ENCODE measurements at regions not wholly inside any gene's neighbourhood (a gene's known extent, or its start where the extent isn't known, plus 50 kb on each side); places are given as distances from the start of the nearest gene placed in this dataset.

DNA sequence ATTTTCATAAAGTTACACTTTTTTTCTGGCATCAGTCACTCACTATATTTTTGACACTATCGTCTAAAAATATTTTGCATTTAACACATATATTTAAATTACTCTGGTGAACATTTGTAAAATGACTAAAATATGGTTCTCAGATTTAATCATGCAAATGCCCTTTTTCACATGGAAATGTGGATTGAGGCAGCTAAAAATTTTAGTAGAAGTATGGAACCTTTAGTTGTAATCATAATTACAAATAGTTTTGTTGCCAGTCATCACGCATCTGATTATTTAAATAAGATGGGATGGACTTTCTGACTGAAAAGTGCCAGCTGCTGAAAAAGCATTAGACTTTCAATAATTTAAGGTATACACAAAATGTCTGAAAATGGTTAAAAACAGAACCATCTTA, 119.3 kb downstream of the PDHA2 start:
- H3K27ac ChIP-seq (ENCODE audit: low read depth, low read length): no peak overlapping the region
- no peak overlapping the region for H3K4me3 ChIP-seq (ENCODE audit: insufficient read depth, low read depth, low read length)
- no peaks in the 10 kb centered on the region for H4K20me1 ChIP-seq (ENCODE audit: insufficient read depth, low read length)
- Mint-ChIP-seq H3K4me3 (ENCODE audit: unreplicated experiment) (no peak overlapping the region), H3K9me3 (ENCODE audit: unreplicated experiment) (no peaks in the 10 kb centered on the region), H3K36me3 (ENCODE audit: low read depth, unreplicated experiment) (no peaks in the 10 kb centered on the region), H3K27ac (ENCODE audit: unreplicated experiment) (no peak overlapping the region), H3K27me3 (ENCODE audit: low read depth, unreplicated experiment) (no peaks in the 10 kb centered on the region), H3K4me1 (ENCODE audit: low read depth, unreplicated experiment) (no peaks in the 10 kb centered on the region)
- H3K27me3 ChIP-seq (ENCODE audit: insufficient read depth, low read length): no peaks in the 10 kb centered on the region
- H2AFZ ChIP-seq (ENCODE audit: low read depth, low read length): no peak overlapping the region
- TF ChIP-seq, protein P1, sequence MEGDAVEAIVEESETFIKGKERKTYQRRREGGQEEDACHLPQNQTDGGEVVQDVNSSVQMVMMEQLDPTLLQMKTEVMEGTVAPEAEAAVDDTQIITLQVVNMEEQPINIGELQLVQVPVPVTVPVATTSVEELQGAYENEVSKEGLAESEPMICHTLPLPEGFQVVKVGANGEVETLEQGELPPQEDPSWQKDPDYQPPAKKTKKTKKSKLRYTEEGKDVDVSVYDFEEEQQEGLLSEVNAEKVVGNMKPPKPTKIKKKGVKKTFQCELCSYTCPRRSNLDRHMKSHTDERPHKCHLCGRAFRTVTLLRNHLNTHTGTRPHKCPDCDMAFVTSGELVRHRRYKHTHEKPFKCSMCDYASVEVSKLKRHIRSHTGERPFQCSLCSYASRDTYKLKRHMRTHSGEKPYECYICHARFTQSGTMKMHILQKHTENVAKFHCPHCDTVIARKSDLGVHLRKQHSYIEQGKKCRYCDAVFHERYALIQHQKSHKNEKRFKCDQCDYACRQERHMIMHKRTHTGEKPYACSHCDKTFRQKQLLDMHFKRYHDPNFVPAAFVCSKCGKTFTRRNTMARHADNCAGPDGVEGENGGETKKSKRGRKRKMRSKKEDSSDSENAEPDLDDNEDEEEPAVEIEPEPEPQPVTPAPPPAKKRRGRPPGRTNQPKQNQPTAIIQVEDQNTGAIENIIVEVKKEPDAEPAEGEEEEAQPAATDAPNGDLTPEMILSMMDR (IDR thresholded peaks at IDR 0.05; ENCODE audit: insufficient read depth, low read depth, low read length): no peak
- TF ChIP-seq EZH2 (IDR thresholded peaks at IDR 0.05; ENCODE audit: insufficient read depth, low read length): no peak
- no peaks in the 10 kb centered on the region for H3K79me2 ChIP-seq (ENCODE audit: insufficient read depth, low read length)
- no peak overlapping the region for H3K4me2 ChIP-seq (ENCODE audit: low read length)
- FAIRE-seq (no peak), DNase-seq (ENCODE audit: low read depth) (no peak)
- no peaks in the 10 kb centered on the region for H3K9me3 ChIP-seq (ENCODE audit: insufficient read depth, low read depth, low read length)
- no peaks in the 10 kb centered on the region for H3K36me3 ChIP-seq (ENCODE audit: insufficient read depth, low read length)
- H3K9ac ChIP-seq (ENCODE audit: low read length): no peak overlapping the region
- H3K4me1 ChIP-seq (ENCODE audit: insufficient read depth, low read length): no peaks in the 10 kb centered on the region

DNA sequence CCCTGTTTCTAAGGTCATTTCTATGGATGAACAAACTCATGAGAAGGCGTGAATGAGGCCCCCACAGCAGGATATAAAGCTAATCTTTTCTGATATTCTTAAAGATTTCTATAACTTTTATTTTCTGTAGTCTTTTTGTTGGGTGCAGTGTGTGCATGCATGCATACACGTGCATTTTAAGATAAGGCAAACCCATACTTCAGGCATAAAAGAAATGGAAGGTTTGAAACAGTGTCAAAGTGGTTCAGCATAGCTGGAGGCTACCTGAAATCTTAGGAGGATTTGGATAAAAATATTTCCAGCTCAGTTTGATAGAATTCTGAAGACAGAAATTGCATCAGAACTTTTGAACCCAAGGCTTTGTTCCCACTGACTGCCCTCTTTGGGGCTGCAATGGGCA, 119.7 kb downstream of the PDHA2 start:
- Mint-ChIP-seq H3K36me3 (ENCODE audit: low read depth, unreplicated experiment) (no peaks in the 10 kb centered on the region), H3K4me1 (ENCODE audit: low read depth, unreplicated experiment) (no peaks in the 10 kb centered on the region), H3K27me3 (ENCODE audit: low read depth, unreplicated experiment) (no peaks in the 10 kb centered on the region), H3K4me3 (ENCODE audit: unreplicated experiment) (no peak overlapping the region), H3K27ac (ENCODE audit: unreplicated experiment) (no peak overlapping the region), H3K9me3 (ENCODE audit: unreplicated experiment) (no peaks in the 10 kb centered on the region)
- no peaks in the 10 kb centered on the region for H3K79me2 ChIP-seq (ENCODE audit: insufficient read depth, low read length)
- DNase-seq (ENCODE audit: low read depth): no peak
- H2AFZ ChIP-seq (ENCODE audit: low read depth, low read length): no peak overlapping the region
- no peaks in the 10 kb centered on the region for H3K9me3 ChIP-seq (ENCODE audit: insufficient read depth, low read depth, low read length)
- no peak overlapping the region for H3K4me3 ChIP-seq (ENCODE audit: insufficient read depth, low read depth, low read length)
- no peak overlapping the region for H3K27ac ChIP-seq (ENCODE audit: low read depth, low read length)
- no peak for FAIRE-seq
- TF ChIP-seq EZH2 (IDR thresholded peaks at IDR 0.05; ENCODE audit: insufficient read depth, low read length): no peak
- TF ChIP-seq, protein P1 (IDR thresholded peaks at IDR 0.05; ENCODE audit: insufficient read depth, low read depth, low read length): no peak
- no peaks in the 10 kb centered on the region for H4K20me1 ChIP-seq (ENCODE audit: insufficient read depth, low read length)
- H3K9ac ChIP-seq (ENCODE audit: low read length): no peak overlapping the region
- no peaks in the 10 kb centered on the region for H3K36me3 ChIP-seq (ENCODE audit: insufficient read depth, low read length)
- H3K4me2 ChIP-seq (ENCODE audit: low read length): no peak overlapping the region
- no peaks in the 10 kb centered on the region for H3K27me3 ChIP-seq (ENCODE audit: insufficient read depth, low read length)
- H3K4me1 ChIP-seq (ENCODE audit: insufficient read depth, low read length): no peaks in the 10 kb centered on the region

DNA sequence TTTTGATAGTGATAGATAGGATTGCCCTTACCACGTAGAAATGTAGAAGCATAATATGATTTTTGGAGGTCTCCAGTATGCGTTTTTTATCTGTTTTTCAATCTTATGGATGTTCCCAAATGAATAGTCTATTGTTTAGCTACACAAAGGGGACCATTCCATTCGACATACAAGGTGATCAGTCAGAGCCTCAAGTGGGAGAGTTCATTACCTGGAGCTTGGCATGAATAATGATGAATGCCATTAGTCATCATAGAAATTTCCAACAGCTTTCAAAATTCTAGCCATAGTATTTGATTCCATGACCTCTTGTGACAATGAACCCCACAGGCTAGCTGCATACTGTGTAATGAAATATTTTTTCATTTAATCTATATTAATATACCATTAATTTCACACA, 123.6 kb downstream of the PDHA2 start:
- no peaks in the 10 kb centered on the region for H3K36me3 Mint-ChIP-seq (ENCODE audit: low read depth, unreplicated experiment)
- no peaks in the 10 kb centered on the region for H4K20me1 ChIP-seq (ENCODE audit: insufficient read depth, low read length)
- H3K27ac Mint-ChIP-seq (ENCODE audit: unreplicated experiment): no peak overlapping the region
- H3K27ac ChIP-seq (ENCODE audit: low read depth, low read length): no peak overlapping the region
- TF ChIP-seq, protein P1 (IDR thresholded peaks at IDR 0.05; ENCODE audit: insufficient read depth, low read depth, low read length): no peak
- no peak for TF ChIP-seq EZH2 (IDR thresholded peaks at IDR 0.05; ENCODE audit: insufficient read depth, low read length)
- H3K4me1 ChIP-seq (ENCODE audit: insufficient read depth, low read length): no peaks in the 10 kb centered on the region
- DNase-seq (ENCODE audit: low read depth) (no peak), FAIRE-seq (no peak)
- H3K4me1 Mint-ChIP-seq (ENCODE audit: low read depth, unreplicated experiment): no peaks in the 10 kb centered on the region
- H3K9me3 ChIP-seq (ENCODE audit: insufficient read depth, low read depth, low read length): no peaks in the 10 kb centered on the region
- H3K36me3 ChIP-seq (ENCODE audit: insufficient read depth, low read length): no peaks in the 10 kb centered on the region
- H3K4me3 Mint-ChIP-seq (ENCODE audit: unreplicated experiment): no peak overlapping the region
- no peaks in the 10 kb centered on the region for H3K9me3 Mint-ChIP-seq (ENCODE audit: unreplicated experiment)
- H3K4me2 ChIP-seq (ENCODE audit: low read length): no peak overlapping the region
- H3K27me3 Mint-ChIP-seq (ENCODE audit: low read depth, unreplicated experiment): no peaks in the 10 kb centered on the region
- no peaks in the 10 kb centered on the region for H3K79me2 ChIP-seq (ENCODE audit: insufficient read depth, low read length)
- no peaks in the 10 kb centered on the region for H3K27me3 ChIP-seq (ENCODE audit: insufficient read depth, low read length)
- no peak overlapping the region for H3K4me3 ChIP-seq (ENCODE audit: insufficient read depth, low read depth, low read length)
- no peak overlapping the region for H3K9ac ChIP-seq (ENCODE audit: low read length)
- H2AFZ ChIP-seq (ENCODE audit: low read depth, low read length): no peak overlapping the region
